ENCODE measurements at regions not wholly inside any gene's neighbourhood (a gene's known extent, or its start where the extent isn't known, plus 50 kb on each side); places are given as distances from the start of the nearest gene placed in this dataset.

- Histone ChIP-seq H3K4me2 (no peak overlapping the region), H3F3A (replicated peaks; ENCODE audit: low read depth) (no peaks in the 10 kb centered on the region), H3K4me3 (no peak overlapping the region), H3K27me3 (ENCODE audit: insufficient read depth) (no peaks in the 10 kb centered on the region), H3K9me2 (ENCODE audit: insufficient read depth) (peaks cover 5% of the 10 kb centered on the region; the same call in 1 of the 2 replicates), H4K20me1 (replicated peaks; ENCODE audit: insufficient read depth) (no peaks in the 10 kb centered on the region), H3K36me3 (ENCODE audit: insufficient read depth) (no peaks in the 10 kb centered on the region), H3K27ac (ENCODE audit: low read depth) (no peak overlapping the region), H3K79me2 (replicated peaks; ENCODE audit: insufficient read depth) (no peaks in the 10 kb centered on the region), H2AFZ (no peak overlapping the region), H3K4me1 (ENCODE audit: insufficient read depth) (no peaks in the 10 kb centered on the region)
- H3K27me3 Mint-ChIP-seq (ENCODE audit: insufficient read depth, low read depth, poor library complexity), result peaks cover 8% of the 10 kb centered on the region
- no peak overlapping the region for H3K27ac Mint-ChIP-seq
- H3K9me3 Mint-ChIP-seq, result no peaks in the 10 kb centered on the region
- no peaks in the 10 kb centered on the region for H3K36me3 Mint-ChIP-seq (ENCODE audit: low read depth)
- TF ChIP-seq ZNF331 (CRISPR knock-in tag; IDR thresholded peaks at IDR 0.05; ENCODE audit: low read depth), result no peak
- no peak for TF ChIP-seq JUNB (IDR thresholded peaks at IDR 0.05; ENCODE audit: unreplicated experiment)
- TF ChIP-seq POLR2AphosphoS5 (IDR thresholded peaks at IDR 0.05; ENCODE audit: low read depth), result no peak
- TF ChIP-seq ZNF462 (CRISPR knock-in tag; IDR thresholded peaks at IDR 0.05), result no peak
- DNase-seq (ENCODE audit: low spot score) (no peak), ATAC-seq (no peak)
- H3K4me1 Mint-ChIP-seq, result peaks cover 9% of the 10 kb centered on the region
- H3K4me3 Mint-ChIP-seq, result no peak overlapping the region
These were observed 193.0 kb upstream of the ADAMTS16 start for GRCh38 chr5:4947106-4947505.

- Histone ChIP-seq H3K27me3 (ENCODE audit: insufficient read depth) (no peaks in the 10 kb centered on the region), H3K4me1 (ENCODE audit: insufficient read depth) (no peaks in the 10 kb centered on the region), H3K4me3 (no peak overlapping the region), H4K20me1 (replicated peaks; ENCODE audit: insufficient read depth) (no peaks in the 10 kb centered on the region), H2AFZ (no peak overlapping the region), H3F3A (replicated peaks; ENCODE audit: low read depth) (no peaks in the 10 kb centered on the region), H3K27ac (ENCODE audit: low read depth) (no peak overlapping the region), H3K79me2 (replicated peaks; ENCODE audit: insufficient read depth) (no peaks in the 10 kb centered on the region), H3K36me3 (ENCODE audit: insufficient read depth) (no peaks in the 10 kb centered on the region), H3K9me2 (ENCODE audit: insufficient read depth) (peaks cover 5% of the 10 kb centered on the region; the same call in 1 of the 2 replicates), H3K4me2 (no peak overlapping the region)
- Mint-ChIP-seq H3K4me1 (peaks cover 2% of the 10 kb centered on the region; the same call in 2 of the 3 replicates), H3K27ac (no peak overlapping the region), H3K36me3 (ENCODE audit: low read depth) (no peaks in the 10 kb centered on the region), H3K4me3 (no peak overlapping the region), H3K27me3 (ENCODE audit: insufficient read depth, low read depth, poor library complexity) (peaks cover 7% of the 10 kb centered on the region), H3K9me3 (no peaks in the 10 kb centered on the region)
- DNase-seq (ENCODE audit: low spot score) (no peak), ATAC-seq (no peak)
- TF ChIP-seq ZNF114 (CRISPR knock-in tag; IDR thresholded peaks at IDR 0.05) (no peak), STAT1 (IDR thresholded peaks at IDR 0.05; ENCODE audit: unreplicated experiment) (no peak), CREB1 (CRISPR knock-in tag; IDR thresholded peaks at IDR 0.05; ENCODE audit: low read depth) (no peak), POLR2AphosphoS5 (IDR thresholded peaks at IDR 0.05; ENCODE audit: low read depth) (no peak)
These were observed 192.1 kb upstream of the ADAMTS16 start for GRCh38 chr5:4947893-4948536.

Data from GM23338 (cell line).